Body of pancreas (tissue), 4 donors: ENCODE measurements at regions not wholly inside any gene's neighbourhood (a gene's known extent, or its start where the extent isn't known, plus 50 kb on each side); places are given as distances from the start of the nearest gene placed in this dataset.

Source experiments
- POLR2A ChIP-seq, 3 donors: fragments of 450-650 bp; IDR thresholded peaks; one replicate each; pipeline ENCODE4 v1.6.1; 2016; ENCODE audit warnings: antibody characterized with exemption in 3 of 3, mild to moderate bottlenecking in 2 of 3
- TF ChIP-seq, protein P1 (sequence below), 7 experiments: fragments of 450-650 bp in 4 of 7; fragments of 200-600 bp in 3 of 7; sonication (generic) in 3 of 7; IDR thresholded peaks; one replicate each; pipeline ENCODE4 v1.5.1; 2016 to 2019; ENCODE audit warnings: antibody characterized with exemption in 7 of 7

DNA sequence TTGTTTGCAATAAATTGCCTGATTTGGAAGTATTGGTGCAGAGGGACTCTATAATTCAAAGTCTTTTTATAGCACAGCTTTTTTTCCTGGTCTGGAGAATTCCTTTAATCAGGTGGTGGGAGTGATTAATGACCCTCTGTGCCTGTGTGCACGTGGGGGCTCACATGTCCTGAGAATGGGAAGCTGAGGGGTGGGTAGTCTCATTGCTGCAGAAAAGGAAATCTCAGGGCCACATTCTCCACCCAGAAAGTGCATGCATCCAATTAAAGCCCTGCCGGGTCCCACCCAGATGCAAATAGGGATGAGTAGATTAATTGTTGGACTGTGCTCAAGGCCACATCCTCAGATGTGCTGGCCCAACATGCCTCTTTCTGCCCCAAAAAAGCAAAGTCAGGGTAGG lies 324.7 kb downstream of the CXCL12 start:
- TF ChIP-seq, protein P1, sequence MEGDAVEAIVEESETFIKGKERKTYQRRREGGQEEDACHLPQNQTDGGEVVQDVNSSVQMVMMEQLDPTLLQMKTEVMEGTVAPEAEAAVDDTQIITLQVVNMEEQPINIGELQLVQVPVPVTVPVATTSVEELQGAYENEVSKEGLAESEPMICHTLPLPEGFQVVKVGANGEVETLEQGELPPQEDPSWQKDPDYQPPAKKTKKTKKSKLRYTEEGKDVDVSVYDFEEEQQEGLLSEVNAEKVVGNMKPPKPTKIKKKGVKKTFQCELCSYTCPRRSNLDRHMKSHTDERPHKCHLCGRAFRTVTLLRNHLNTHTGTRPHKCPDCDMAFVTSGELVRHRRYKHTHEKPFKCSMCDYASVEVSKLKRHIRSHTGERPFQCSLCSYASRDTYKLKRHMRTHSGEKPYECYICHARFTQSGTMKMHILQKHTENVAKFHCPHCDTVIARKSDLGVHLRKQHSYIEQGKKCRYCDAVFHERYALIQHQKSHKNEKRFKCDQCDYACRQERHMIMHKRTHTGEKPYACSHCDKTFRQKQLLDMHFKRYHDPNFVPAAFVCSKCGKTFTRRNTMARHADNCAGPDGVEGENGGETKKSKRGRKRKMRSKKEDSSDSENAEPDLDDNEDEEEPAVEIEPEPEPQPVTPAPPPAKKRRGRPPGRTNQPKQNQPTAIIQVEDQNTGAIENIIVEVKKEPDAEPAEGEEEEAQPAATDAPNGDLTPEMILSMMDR (IDR thresholded peaks at IDR 0.05) = no peak
- TF ChIP-seq POLR2A (IDR thresholded peaks at IDR 0.05) = no peak
